ENCODE measurements at regions not wholly inside any gene's neighbourhood (a gene's known extent, or its start where the extent isn't known, plus 50 kb on each side); places are given as distances from the start of the nearest gene placed in this dataset.

GRCh38 chr5:1748271-1748670, 51.4 kb downstream of the MRPL36 start:
- Histone ChIP-seq H3K9me3 (ENCODE audit: control insufficient read depth, insufficient read depth, low read depth, low read length) (no peaks in the 10 kb centered on the region), H3K36me3 (ENCODE audit: control insufficient read depth, insufficient read depth, low read length) (no peaks in the 10 kb centered on the region), H3K27ac (ENCODE audit: low read depth, low read length) (no peak overlapping the region), H3K4me3 (ENCODE audit: low read depth, low read length) (no peak overlapping the region), H3K9ac (ENCODE audit: low read length) (no peak overlapping the region), H3K4me1 (ENCODE audit: control insufficient read depth, insufficient read depth, low read length) (peaks cover 4% of the 10 kb centered on the region; the same call in 1 of the 2 replicates), H3K27me3 (ENCODE audit: control insufficient read depth, insufficient read depth, low read length) (peaks cover 3% of the 10 kb centered on the region; the same call in 1 of the 2 replicates)

DNA sequence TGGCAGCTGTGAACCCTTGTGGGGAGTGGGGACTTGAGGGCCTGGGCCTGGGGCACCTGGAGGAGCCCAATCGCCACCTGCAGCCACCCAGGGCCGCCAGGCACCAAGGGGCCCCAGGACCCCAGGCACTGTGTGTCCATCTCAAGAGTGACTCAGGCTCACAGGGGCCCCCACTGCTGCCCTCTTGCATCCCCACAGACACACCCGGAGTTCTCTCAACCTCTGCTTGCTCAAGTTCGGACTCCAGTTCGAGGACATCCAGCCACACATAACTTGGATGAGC, 51.9 kb downstream of the MRPL36 start:
- H3K9ac ChIP-seq (ENCODE audit: low read length) = no peak overlapping the region
- H3K27me3 ChIP-seq (ENCODE audit: control insufficient read depth, insufficient read depth, low read length) = peaks cover 3% of the 10 kb centered on the region; the same call in 1 of the 2 replicates
- no peaks in the 10 kb centered on the region for H3K9me3 ChIP-seq (ENCODE audit: control insufficient read depth, insufficient read depth, low read depth, low read length)
- H3K4me3 ChIP-seq (ENCODE audit: low read depth, low read length) = no peak overlapping the region
- no peak overlapping the region for H3K27ac ChIP-seq (ENCODE audit: low read depth, low read length)
- H3K4me1 ChIP-seq (ENCODE audit: control insufficient read depth, insufficient read depth, low read length) = peaks cover 4% of the 10 kb centered on the region; the same call in 1 of the 2 replicates
- no peaks in the 10 kb centered on the region for H3K36me3 ChIP-seq (ENCODE audit: control insufficient read depth, insufficient read depth, low read length)

GRCh38 chr5:1747079-1747802, 52.4 kb downstream of the MRPL36 start:
- H3K9me3 ChIP-seq (ENCODE audit: control insufficient read depth, insufficient read depth, low read depth, low read length) = no peaks in the 10 kb centered on the region
- peaks cover 3% of the 10 kb centered on the region; the same call in 1 of the 2 replicates for H3K27me3 ChIP-seq (ENCODE audit: control insufficient read depth, insufficient read depth, low read length)
- H3K4me1 ChIP-seq (ENCODE audit: control insufficient read depth, insufficient read depth, low read length) = peaks cover 4% of the 10 kb centered on the region; the same call in 1 of the 2 replicates
- no peak overlapping the region for H3K27ac ChIP-seq (ENCODE audit: low read depth, low read length)
- no peak overlapping the region for H3K4me3 ChIP-seq (ENCODE audit: low read depth, low read length)
- no peak overlapping the region for H3K9ac ChIP-seq (ENCODE audit: low read length)
- H3K36me3 ChIP-seq (ENCODE audit: control insufficient read depth, insufficient read depth, low read length) = no peaks in the 10 kb centered on the region

DNA sequence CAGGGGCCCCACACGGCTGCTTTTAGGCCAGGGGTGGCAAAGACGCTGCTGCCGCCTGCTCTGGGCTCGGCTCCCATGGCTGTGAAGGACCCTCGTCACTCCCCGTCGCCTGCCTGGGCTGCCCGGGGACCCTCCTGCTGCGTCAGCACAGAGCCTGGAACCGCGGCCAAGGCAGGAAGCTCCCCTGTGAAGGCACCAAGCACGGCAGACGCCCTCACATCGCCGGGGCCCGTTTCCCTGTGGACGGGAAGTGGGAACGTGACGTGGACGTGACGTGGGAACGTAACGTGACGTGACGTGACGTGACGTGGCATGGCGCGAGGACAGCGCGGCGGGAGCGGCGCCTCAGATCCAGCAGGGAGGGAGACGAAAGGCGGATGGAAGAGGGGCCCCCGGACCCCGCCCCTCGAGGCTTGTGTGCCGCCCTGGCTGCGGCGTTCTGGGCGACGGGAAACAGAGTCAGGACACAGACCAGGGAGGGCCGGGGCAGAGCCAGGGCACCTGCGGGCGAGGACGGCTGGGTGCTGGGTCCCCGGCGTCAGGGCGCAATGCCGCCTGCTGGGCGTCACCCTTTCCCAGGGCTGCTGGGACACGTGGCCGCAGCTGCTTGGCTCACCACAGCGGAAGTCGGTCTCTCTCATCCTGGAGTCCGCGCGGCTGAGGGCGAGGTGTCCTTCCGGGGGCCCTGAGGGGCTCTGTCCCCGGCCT, 53.1 kb downstream of the MRPL36 start:
- H3K9ac ChIP-seq (ENCODE audit: low read length) = no peak overlapping the region

GRCh38 chr5:1745796-1746370, 53.8 kb downstream of the MRPL36 start:
- no peak overlapping the region for H3K27ac ChIP-seq (ENCODE audit: low read depth, low read length)
- H3K9me3 ChIP-seq (ENCODE audit: control insufficient read depth, insufficient read depth, low read depth, low read length) = no peaks in the 10 kb centered on the region
- no peaks in the 10 kb centered on the region for H3K36me3 ChIP-seq (ENCODE audit: control insufficient read depth, insufficient read depth, low read length)
- H3K27me3 ChIP-seq (ENCODE audit: control insufficient read depth, insufficient read depth, low read length) = peaks cover 3% of the 10 kb centered on the region; the same call in 1 of the 2 replicates
- no peaks in the 10 kb centered on the region; the same call in 1 of the 2 replicates for H3K4me1 ChIP-seq (ENCODE audit: control insufficient read depth, insufficient read depth, low read length)
- no peak overlapping the region for H3K9ac ChIP-seq (ENCODE audit: low read length)
- H3K4me3 ChIP-seq (ENCODE audit: low read depth, low read length) = no peak overlapping the region

More for the DNA sequence above, 53.1 kb downstream of the MRPL36 start:
- peaks cover 1% of the 10 kb centered on the region; the same call in 1 of the 2 replicates for H3K4me1 ChIP-seq (ENCODE audit: control insufficient read depth, insufficient read depth, low read length)
- no peak overlapping the region for H3K4me3 ChIP-seq (ENCODE audit: low read depth, low read length)
- no peaks in the 10 kb centered on the region for H3K9me3 ChIP-seq (ENCODE audit: control insufficient read depth, insufficient read depth, low read depth, low read length)
- peaks cover 3% of the 10 kb centered on the region; the same call in 1 of the 2 replicates for H3K27me3 ChIP-seq (ENCODE audit: control insufficient read depth, insufficient read depth, low read length)
- H3K27ac ChIP-seq (ENCODE audit: low read depth, low read length) = no peak overlapping the region
- no peaks in the 10 kb centered on the region for H3K36me3 ChIP-seq (ENCODE audit: control insufficient read depth, insufficient read depth, low read length)

DNA sequence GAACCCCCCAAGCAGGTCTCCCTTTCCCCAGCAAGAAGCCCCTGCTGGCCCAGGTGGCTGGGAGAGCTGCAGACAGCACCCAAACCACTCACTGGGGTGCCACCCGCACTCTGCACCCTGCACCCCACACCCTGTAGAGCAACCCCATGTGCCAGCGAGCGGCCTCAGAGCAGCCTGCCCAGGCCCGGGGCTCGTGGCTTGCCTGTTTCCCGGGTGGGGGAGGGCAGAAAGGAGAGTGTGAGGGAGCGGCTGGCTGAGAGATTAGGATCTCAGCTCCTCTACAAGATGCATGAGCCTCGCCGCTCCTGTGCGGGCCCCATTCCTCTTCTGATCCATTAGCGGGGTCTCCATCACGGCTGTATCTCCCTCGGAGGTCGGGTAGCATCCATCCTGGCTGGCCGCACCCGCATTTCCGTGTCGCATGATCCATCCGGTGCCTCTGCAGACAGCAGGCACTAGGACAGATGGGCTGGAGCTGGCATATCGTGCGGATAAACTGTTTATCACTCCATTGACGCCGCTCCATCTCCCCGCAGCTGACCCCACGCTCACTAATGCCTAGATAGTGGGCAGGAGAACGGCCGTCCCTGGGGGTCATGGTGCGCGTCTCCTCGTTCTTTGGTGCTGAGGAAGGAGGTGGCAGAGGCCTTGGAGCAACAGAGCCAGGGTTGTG, 54.4 kb downstream of the MRPL36 start:
- Histone ChIP-seq H3K9me3 (ENCODE audit: control insufficient read depth, insufficient read depth, low read depth, low read length) (no peaks in the 10 kb centered on the region), H3K36me3 (ENCODE audit: control insufficient read depth, insufficient read depth, low read length) (no peaks in the 10 kb centered on the region), H3K27me3 (ENCODE audit: control insufficient read depth, insufficient read depth, low read length) (peaks cover 1% of the 10 kb centered on the region; the same call in 1 of the 2 replicates), H3K27ac (ENCODE audit: low read depth, low read length) (no peak overlapping the region), H3K4me3 (ENCODE audit: low read depth, low read length) (no peak overlapping the region), H3K4me1 (ENCODE audit: control insufficient read depth, insufficient read depth, low read length) (no peaks in the 10 kb centered on the region), H3K9ac (ENCODE audit: low read length) (no peak overlapping the region)

DNA sequence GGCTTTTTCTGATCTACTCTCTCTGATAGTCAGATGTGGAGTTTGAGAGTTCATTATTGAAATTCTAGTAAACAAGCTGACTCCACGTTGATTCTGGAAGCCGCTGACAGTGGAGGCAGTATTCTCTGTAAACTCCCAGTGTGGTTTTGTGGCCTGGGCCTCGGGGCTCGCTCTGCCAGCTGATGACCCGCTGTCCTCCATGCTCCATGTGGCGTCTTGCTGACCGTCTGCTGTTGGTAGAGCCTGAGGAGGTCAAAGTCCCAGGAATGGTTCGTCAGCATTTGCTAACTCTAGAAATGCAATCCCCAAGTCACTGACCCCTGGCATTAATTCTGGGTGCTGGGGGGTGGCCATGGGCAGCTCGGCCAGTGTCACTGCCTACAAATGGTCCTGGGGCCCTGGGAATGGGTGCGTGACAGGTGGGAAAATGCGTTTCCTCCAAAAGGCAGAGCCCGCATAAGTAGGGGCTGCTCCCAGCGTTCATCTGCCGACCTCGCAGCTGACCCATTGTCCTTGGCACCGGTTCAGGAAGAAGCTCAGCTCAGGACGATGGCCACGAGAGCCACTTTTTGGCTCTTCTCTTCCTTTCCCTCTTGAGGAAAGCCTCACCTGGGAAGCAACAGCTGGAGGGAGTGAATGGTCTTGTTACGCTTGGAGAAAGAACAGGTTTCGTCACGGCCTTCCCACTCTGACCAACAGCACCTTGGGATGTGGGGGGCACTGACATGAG, 55.1 kb downstream of the MRPL36 start:
- peaks cover 5% of the 10 kb centered on the region for H3K9me3 ChIP-seq (ENCODE audit: control insufficient read depth, insufficient read depth, low read depth, low read length)
- H3K27me3 ChIP-seq (ENCODE audit: control insufficient read depth, insufficient read depth, low read length) = no peaks in the 10 kb centered on the region
- H3K4me3 ChIP-seq (ENCODE audit: low read depth, low read length) = no peak overlapping the region
- no peaks in the 10 kb centered on the region for H3K4me1 ChIP-seq (ENCODE audit: control insufficient read depth, insufficient read depth, low read length)
- H3K9ac ChIP-seq (ENCODE audit: low read length) = no peak overlapping the region
- H3K36me3 ChIP-seq (ENCODE audit: control insufficient read depth, insufficient read depth, low read length) = no peaks in the 10 kb centered on the region
- H3K27ac ChIP-seq (ENCODE audit: low read depth, low read length) = no peak overlapping the region

- no peak overlapping the region for H3K4me3 ChIP-seq (ENCODE audit: low read depth, low read length)
- no peaks in the 10 kb centered on the region for H3K27me3 ChIP-seq (ENCODE audit: control insufficient read depth, insufficient read depth, low read length)
- no peak overlapping the region for H3K9ac ChIP-seq (ENCODE audit: low read length)
- no peaks in the 10 kb centered on the region for H3K36me3 ChIP-seq (ENCODE audit: control insufficient read depth, insufficient read depth, low read length)
- H3K27ac ChIP-seq (ENCODE audit: low read depth, low read length) = no peak overlapping the region
- H3K4me1 ChIP-seq (ENCODE audit: control insufficient read depth, insufficient read depth, low read length) = no peaks in the 10 kb centered on the region
- H3K9me3 ChIP-seq (ENCODE audit: control insufficient read depth, insufficient read depth, low read depth, low read length) = peaks cover 9% of the 10 kb centered on the region
These were observed 55.9 kb downstream of the MRPL36 start for GRCh38 chr5:1743769-1744085.

DNA sequence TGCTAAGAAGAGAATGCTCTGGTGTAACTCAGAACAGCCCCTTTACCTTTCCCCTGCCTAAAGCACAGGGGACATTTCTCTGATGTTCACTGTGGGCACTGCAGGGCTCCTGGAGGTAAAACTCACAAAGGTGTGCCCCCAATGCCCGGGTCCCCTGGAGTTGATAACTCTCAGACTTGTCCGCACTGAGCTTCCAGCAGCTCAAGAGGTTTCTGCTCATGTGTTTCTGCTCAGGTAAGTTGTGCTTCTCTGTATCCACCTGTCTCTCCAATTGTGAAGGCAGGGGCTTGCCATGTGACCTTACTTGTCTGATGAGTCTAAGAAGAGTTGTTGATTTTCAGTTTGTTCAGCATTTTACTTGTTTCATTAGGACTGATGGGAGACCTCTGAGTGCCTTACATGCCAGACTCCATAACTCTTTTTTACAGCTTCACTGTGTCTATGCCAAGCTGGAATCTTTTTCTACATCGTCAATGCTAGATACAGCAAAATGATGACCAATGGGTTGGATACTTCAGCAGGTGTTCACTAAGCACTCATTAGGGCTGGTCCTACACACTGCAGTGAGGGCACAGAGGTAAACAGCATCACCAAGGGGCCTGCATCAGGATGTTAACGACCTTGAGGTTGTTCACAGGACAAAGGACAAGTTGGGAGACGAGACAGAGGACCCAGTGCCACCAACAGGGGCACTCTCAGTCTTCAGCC, 56.4 kb downstream of the MRPL36 start:
- no peak overlapping the region for H3K4me3 ChIP-seq (ENCODE audit: low read depth, low read length)
- no peak overlapping the region for H3K9ac ChIP-seq (ENCODE audit: low read length)
- no peaks in the 10 kb centered on the region for H3K27me3 ChIP-seq (ENCODE audit: control insufficient read depth, insufficient read depth, low read length)
- no peaks in the 10 kb centered on the region for H3K36me3 ChIP-seq (ENCODE audit: control insufficient read depth, insufficient read depth, low read length)
- peaks cover 12% of the 10 kb centered on the region for H3K9me3 ChIP-seq (ENCODE audit: control insufficient read depth, insufficient read depth, low read depth, low read length)
- no peaks in the 10 kb centered on the region for H3K4me1 ChIP-seq (ENCODE audit: control insufficient read depth, insufficient read depth, low read length)
- no peak overlapping the region for H3K27ac ChIP-seq (ENCODE audit: low read depth, low read length)

DNA sequence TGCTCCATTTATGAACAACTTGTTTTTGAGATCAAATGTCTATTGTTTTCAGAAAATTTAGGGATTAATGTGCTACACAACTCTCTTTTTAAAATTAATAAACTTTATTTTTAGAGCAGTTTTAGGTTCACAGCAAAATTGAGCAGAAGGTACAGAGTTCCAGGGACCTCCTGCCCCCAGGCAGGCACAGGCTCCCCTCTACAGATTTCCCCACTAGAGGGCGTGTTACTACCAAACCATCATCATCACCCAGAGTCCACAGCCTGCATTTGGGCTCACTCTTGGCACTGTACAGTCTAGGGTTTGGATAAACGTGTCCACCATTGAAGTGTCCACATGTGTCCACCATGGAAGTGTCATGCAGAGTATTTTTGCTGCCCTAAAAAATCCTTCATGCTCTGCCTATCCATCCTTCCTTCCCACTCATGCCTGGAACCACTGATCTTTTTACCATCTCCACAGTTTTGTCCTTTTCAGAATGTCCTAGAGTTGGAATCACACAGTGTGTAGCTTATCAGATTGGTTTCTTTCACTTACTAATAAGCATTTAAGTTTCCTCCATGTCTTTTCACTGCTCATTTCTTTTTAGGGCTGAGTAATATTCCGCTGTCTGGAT, 61.7 kb downstream of the MRPL36 start:
- Histone ChIP-seq H3K9ac (ENCODE audit: low read length) (no peak overlapping the region), H3K36me3 (ENCODE audit: control insufficient read depth, insufficient read depth, low read length) (no peaks in the 10 kb centered on the region), H3K9me3 (ENCODE audit: control insufficient read depth, insufficient read depth, low read depth, low read length) (peaks cover 12% of the 10 kb centered on the region), H3K27me3 (ENCODE audit: control insufficient read depth, insufficient read depth, low read length) (peaks cover 7% of the 10 kb centered on the region), H3K27ac (ENCODE audit: low read depth, low read length) (no peak overlapping the region), H3K4me3 (ENCODE audit: low read depth, low read length) (no peak overlapping the region), H3K4me1 (ENCODE audit: control insufficient read depth, insufficient read depth, low read length) (no peaks in the 10 kb centered on the region)

Data from HUES6 (cell line).